ENCODE measurements at regions not wholly inside any gene's neighbourhood (a gene's known extent, or its start where the extent isn't known, plus 50 kb on each side); places are given as distances from the start of the nearest gene placed in this dataset.

- ChIA-PET CTCF (no interaction called here), POLR2A (no interaction called here)
- intact Hi-C loops (cut with micrococcal nuclease; ENCODE audit: unreplicated experiment) (no loop called here), in situ Hi-C loops (cut with HindIII; ENCODE audit: low pct_unique_long_range_greater_than_20kb, low sequenced_read_pairs) (no loop called here)
- Histone ChIP-seq H3K9me3 (ENCODE audit: control insufficient read depth, insufficient read depth, low read depth, low read length) (no peaks in the 10 kb centered on the region), H3K36me3 (ENCODE audit: control insufficient read depth, insufficient read depth, low read length) (no peaks in the 10 kb centered on the region), H3K4me3 (ENCODE audit: low read depth in 2 of 2, low read length in 2 of 2) (no peak overlapping the region), H3K27me3 (ENCODE audit: control insufficient read depth, insufficient read depth, low read length) (peaks cover 2% of the 10 kb centered on the region; the same call in 1 of the 2 replicates), H3K27ac (ENCODE audit: low read length) (no peak overlapping the region), H3K4me1 (ENCODE audit: control insufficient read depth, insufficient read depth, low read length) (no peaks in the 10 kb centered on the region)
- DNase-seq (ENCODE audit: low read depth, low spot score) = no peak
- TF ChIP-seq CTCF (IDR thresholded peaks at IDR 0.05) (no peak), SIN3A (IDR thresholded peaks at IDR 0.05; ENCODE audit: borderline replicate concordance, insufficient read depth, low read depth, low read length) (no peak), POLR2AphosphoS5 (IDR thresholded peaks at IDR 0.05; ENCODE audit: low read depth, low read length) (no peak), REST (IDR thresholded peaks at IDR 0.05; ENCODE audit: insufficient read depth in 1 of 2, low read depth in 2 of 2, low read length in 1 of 2) (no peak), TCF7L2 (IDR thresholded peaks at IDR 0.05; ENCODE audit: low read depth, low read length) (no peak)
- no peak for ATAC-seq
- no TSS peak for BruUV-seq (replicated peaks)
These were observed 442.5 kb downstream of the LRATD1 start for GRCh38 chr2:15074751-15075700.

GRCh38 chr2:15076668-15077067, 444.2 kb downstream of the LRATD1 start:
- Histone ChIP-seq H3K4me3 (ENCODE audit: low read depth in 2 of 2, low read length in 2 of 2) (no peak overlapping the region), H3K27ac (ENCODE audit: low read length) (no peak overlapping the region), H3K27me3 (ENCODE audit: control insufficient read depth, insufficient read depth, low read length) (peaks cover 4% of the 10 kb centered on the region; the same call in 1 of the 2 replicates), H3K9me3 (ENCODE audit: control insufficient read depth, insufficient read depth, low read depth, low read length) (no peaks in the 10 kb centered on the region), H3K36me3 (ENCODE audit: control insufficient read depth, insufficient read depth, low read length) (no peaks in the 10 kb centered on the region), H3K4me1 (ENCODE audit: control insufficient read depth, insufficient read depth, low read length) (no peaks in the 10 kb centered on the region)
- no TSS peak for BruUV-seq (replicated peaks)
- intact Hi-C loops (cut with micrococcal nuclease; ENCODE audit: unreplicated experiment) = no loop called here
- ChIA-PET CTCF (no interaction called here), POLR2A (no interaction called here)
- ATAC-seq = no peak
- in situ Hi-C loops (cut with HindIII; ENCODE audit: low pct_unique_long_range_greater_than_20kb, low sequenced_read_pairs) = no loop called here
- TF ChIP-seq POLR2AphosphoS5 (IDR thresholded peaks at IDR 0.05; ENCODE audit: low read depth, low read length) = no peak
- no peak for TF ChIP-seq TCF7L2 (IDR thresholded peaks at IDR 0.05; ENCODE audit: low read depth, low read length)
- no peak for TF ChIP-seq CTCF (IDR thresholded peaks at IDR 0.05)
- no peak for DNase-seq (ENCODE audit: low read depth, low spot score)

All from Panc1 (cell line).